Lower leg skin (tissue), 3 donors: ENCODE measurements at regions not wholly inside any gene's neighbourhood (a gene's known extent, or its start where the extent isn't known, plus 50 kb on each side); places are given as distances from the start of the nearest gene placed in this dataset.

ENCODE experiments used
- POLR2A ChIP-seq, 2 donors: fragments of 450-650 bp; IDR thresholded peaks; one replicate each; pipeline ENCODE4 v1.6.1; 2016 to 2017; ENCODE audit warnings: antibody characterized with exemption in 2 of 2, mild to moderate bottlenecking in 1 of 2, moderate library complexity in 1 of 2
- TF ChIP-seq, protein P1 (sequence below), 3 donors: fragments of 450-650 bp; IDR thresholded peaks; one replicate each; pipeline ENCODE4 v1.5.1; 2016; ENCODE audit warnings: antibody characterized with exemption in 3 of 3, mild to moderate bottlenecking in 3 of 3, moderate library complexity in 2 of 3

DNA sequence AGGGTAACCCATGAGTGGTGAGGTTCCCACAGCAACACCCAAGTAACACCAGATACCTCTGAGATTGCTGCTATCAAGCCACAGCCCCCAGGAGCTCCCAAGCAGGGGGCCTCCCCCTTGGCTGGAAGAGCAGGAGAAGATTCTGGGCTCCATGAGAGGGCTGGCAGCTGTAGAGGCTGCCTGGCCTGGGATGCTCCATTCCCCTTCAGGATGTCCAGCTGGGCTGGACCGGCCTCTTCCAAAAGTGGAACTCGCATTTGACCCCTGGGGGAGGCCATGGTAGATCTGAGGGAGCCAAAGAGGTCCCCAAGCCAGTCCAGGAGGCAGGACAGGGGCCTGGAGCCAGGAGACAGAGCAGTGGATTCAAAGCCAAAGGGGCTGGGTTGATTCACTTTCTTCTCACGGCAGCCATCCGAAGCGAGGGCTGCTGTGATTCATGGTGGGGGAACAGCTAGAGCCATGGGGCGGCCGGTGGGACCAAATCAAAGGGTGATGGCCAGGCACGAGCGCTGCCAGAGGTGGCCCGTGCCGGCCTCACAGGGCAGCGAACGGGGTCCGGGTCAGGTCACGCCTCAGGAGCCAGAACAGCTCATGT lies 95.3 kb upstream of the ID2 start:
- TF ChIP-seq, protein P1, sequence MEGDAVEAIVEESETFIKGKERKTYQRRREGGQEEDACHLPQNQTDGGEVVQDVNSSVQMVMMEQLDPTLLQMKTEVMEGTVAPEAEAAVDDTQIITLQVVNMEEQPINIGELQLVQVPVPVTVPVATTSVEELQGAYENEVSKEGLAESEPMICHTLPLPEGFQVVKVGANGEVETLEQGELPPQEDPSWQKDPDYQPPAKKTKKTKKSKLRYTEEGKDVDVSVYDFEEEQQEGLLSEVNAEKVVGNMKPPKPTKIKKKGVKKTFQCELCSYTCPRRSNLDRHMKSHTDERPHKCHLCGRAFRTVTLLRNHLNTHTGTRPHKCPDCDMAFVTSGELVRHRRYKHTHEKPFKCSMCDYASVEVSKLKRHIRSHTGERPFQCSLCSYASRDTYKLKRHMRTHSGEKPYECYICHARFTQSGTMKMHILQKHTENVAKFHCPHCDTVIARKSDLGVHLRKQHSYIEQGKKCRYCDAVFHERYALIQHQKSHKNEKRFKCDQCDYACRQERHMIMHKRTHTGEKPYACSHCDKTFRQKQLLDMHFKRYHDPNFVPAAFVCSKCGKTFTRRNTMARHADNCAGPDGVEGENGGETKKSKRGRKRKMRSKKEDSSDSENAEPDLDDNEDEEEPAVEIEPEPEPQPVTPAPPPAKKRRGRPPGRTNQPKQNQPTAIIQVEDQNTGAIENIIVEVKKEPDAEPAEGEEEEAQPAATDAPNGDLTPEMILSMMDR (IDR thresholded peaks at IDR 0.05): no peak
- no peak for TF ChIP-seq POLR2A (IDR thresholded peaks at IDR 0.05)
